Gastrocnemius medialis (tissue), 4 donors: ENCODE measurements at regions not wholly inside any gene's neighbourhood (a gene's known extent, or its start where the extent isn't known, plus 50 kb on each side); places are given as distances from the start of the nearest gene placed in this dataset.

Experiments used
- CTCF ChIP-seq, 5 experiments: fragments of 450-650 bp in 3 of 5; fragments of 200-600 bp in 2 of 5; sonication (generic) in 2 of 5; IDR thresholded peaks in 4 of 5; conservative IDR thresholded peaks in 1 of 5; 1 replicate in 4 of 5; 2 replicates in 1 of 5; pipeline ENCODE4 v1.5.1; 2016 to 2019; ENCODE audit warnings: antibody characterized with exemption in 5 of 5, mild to moderate bottlenecking in 3 of 5, moderate library complexity in 3 of 5
- POLR2A ChIP-seq, 2 donors: fragments of 450-650 bp; IDR thresholded peaks; one replicate each; pipeline ENCODE4 v1.6.1; 2017; ENCODE audit warnings: antibody characterized with exemption in 2 of 2, mild to moderate bottlenecking in 2 of 2, moderate library complexity in 2 of 2

- no peak for TF ChIP-seq CTCF (IDR thresholded peaks at IDR 0.05 in 4 of 5, conservative IDR thresholded peaks at IDR 0.05 in 1 of 5)
- TF ChIP-seq POLR2A (IDR thresholded peaks at IDR 0.05): no peak
Observed at GRCh38 chr13:90105276-90105675, 1242.2 kb upstream of the MIR17HG start.
